Astrocyte of the cerebellum (primary cell): ENCODE measurements at regions not wholly inside any gene's neighbourhood (a gene's known extent, or its start where the extent isn't known, plus 50 kb on each side); places are given as distances from the start of the nearest gene placed in this dataset.

Source experiments
- DNase-seq: peaks from one replicate; pipeline ENCODE4 v3.0.0-alpha.2; 2011; ENCODE audit warnings: low read depth
- H3K4me3 ChIP-seq: 2 replicates; pipeline ENCODE4 v1.5.1; 2011; ENCODE audit warnings: mild to moderate bottlenecking, low read depth, low read length, moderate library complexity
- in situ Hi-C: cut with HindIII; loops from 2 replicates; pipeline ENCODE4 v1.10.0; 2017; ENCODE audit warnings: low sequenced_read_pairs
- TF ChIP-seq, protein P1 (sequence below): IDR thresholded peaks from 2 replicates; pipeline ENCODE4 v1.5.1; 2012; ENCODE audit warnings: low read length, low read depth, moderate library complexity, mild to moderate bottlenecking; ENCODE audit errors: missing control alignments

DNA sequence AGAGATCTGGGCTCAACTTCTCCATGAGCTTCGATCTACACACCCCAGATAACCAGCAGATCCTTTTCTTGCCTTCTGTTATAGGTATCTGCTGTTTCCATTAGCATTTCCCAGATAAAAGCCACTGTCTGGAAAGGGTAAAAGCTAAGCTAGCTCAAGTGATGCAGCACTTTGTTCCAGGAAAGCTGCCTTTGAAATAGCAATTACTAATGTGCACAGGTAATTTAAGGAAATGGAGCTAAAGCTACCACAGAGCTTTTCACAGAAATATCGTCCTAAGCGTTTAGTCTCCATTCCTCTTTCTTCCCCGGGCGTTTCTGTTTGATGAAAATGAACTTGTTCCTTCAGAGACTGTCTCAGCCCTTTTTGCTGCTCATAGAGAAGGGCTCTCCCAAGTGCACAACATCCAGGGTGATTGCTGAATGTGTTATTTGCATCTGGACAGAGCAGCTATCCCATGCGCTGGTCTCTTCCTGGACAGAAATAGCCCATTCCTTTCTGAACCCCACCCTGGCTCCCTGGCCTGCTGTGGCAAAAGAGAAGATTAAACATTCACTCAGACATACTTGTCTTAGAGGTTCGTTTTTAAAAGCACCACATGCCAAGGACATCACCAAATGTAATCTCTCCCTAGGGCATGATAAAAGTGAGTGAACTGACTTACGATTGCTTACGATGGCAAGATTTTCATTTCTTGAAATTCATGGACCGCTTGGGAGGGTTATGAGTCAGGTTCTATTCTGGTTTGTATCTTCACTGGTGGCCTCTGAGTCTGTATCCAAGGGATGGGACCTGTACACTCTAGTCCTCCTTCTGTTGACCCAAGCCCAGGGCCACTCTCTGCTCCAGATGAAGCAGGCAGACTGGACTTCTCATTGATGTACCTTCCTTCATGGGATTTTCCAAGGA lies 429.1 kb upstream of the CDH4 start:
- H3K4me3 ChIP-seq: no peak overlapping the region
- no peak for DNase-seq
- TF ChIP-seq, protein P1, sequence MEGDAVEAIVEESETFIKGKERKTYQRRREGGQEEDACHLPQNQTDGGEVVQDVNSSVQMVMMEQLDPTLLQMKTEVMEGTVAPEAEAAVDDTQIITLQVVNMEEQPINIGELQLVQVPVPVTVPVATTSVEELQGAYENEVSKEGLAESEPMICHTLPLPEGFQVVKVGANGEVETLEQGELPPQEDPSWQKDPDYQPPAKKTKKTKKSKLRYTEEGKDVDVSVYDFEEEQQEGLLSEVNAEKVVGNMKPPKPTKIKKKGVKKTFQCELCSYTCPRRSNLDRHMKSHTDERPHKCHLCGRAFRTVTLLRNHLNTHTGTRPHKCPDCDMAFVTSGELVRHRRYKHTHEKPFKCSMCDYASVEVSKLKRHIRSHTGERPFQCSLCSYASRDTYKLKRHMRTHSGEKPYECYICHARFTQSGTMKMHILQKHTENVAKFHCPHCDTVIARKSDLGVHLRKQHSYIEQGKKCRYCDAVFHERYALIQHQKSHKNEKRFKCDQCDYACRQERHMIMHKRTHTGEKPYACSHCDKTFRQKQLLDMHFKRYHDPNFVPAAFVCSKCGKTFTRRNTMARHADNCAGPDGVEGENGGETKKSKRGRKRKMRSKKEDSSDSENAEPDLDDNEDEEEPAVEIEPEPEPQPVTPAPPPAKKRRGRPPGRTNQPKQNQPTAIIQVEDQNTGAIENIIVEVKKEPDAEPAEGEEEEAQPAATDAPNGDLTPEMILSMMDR: no peak
- in situ Hi-C loops: no loop called here

DNA sequence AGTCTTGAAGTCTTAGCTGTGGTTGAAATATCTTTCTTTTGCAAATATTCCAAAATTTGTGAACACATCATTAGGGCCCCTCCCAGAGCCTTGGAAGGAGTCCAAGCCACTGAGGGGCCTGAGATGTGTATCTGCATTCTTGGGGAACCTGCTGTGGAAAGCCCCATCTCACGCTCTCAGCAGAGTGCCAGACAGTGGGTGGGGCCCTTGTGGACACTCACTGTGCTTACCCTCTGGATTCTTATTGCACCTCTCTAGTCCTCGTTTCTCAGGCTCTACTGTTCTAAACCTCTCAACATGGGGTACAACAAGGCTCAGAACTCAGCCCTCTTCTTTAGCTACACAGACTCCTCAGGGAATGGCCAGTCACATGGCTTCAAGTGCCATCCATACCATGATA lies 416.2 kb upstream of the CDH4 start:
- in situ Hi-C loops: no loop called here
- no peak for DNase-seq
- H3K4me3 ChIP-seq: no peak overlapping the region
- TF ChIP-seq, protein P1: no peak

DNA sequence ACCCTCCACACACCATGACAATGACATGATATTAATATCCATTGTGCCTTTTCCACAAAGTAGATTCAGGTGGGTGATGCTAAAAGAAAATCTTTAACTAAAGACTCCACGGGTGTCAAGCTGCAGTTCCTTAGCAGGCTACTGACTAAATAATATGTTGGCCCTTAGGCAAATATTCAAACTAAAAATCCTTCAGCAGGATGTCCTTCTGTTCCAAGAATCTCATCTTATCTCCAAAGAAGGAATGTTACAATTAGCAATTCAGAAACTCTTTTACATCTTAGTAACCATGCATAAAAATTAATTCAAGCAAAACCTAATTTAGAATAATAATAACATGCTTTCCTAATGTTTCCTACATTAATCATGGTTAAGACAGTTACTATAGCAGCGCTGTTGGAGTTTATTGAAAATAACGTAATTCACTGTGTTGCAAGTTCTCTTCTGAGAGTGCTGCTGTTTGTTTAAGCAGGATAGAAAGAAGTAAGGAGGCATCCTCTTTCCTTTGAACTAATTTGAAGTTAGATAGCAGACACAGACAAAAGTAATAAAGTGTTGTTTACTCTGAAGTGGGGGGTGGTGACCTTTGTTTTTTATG lies 414.8 kb upstream of the CDH4 start:
- in situ Hi-C loops: no loop called here
- DNase-seq: no peak
- TF ChIP-seq, protein P1: no peak
- no peak overlapping the region for H3K4me3 ChIP-seq

DNA sequence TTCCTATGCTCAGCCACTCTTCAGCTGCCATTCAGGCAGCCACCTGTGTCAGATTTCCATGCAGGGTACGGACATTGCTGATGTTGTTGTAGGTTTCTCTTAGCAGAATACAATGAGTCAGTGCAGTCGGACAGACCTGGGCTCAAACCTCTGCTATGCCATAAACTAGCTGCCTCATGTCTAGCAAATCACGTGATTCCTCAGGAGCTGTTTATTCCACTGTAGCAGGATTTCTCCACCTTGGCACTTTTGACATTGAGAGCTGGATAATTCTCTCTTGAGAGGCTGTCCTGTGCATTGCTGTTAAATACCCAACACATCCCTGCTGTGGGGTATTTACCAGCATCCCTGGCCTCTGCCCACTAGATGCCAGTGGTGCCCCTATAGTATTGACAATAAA lies 413.8 kb upstream of the CDH4 start:
- in situ Hi-C loops: no loop called here
- no peak for DNase-seq
- TF ChIP-seq, protein P1: no peak
- H3K4me3 ChIP-seq: no peak overlapping the region

DNA sequence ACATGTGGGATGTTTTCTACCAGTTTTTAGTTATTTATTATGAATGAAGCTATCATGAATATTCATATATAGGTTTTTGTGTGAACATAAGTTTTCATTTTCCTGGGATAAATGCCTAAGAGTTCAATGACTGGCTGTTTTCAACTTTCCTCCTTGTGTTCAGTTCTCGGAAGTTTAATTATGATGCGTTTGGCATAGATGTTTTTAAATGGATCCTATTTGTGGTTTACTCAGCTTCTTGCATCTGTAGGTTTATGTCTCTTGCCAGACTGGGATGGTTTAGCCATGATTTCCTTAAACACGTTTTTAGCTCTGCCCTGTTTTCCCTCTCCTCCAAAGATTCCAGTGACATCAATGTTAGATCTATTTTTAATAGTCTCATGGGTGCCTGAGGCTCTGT lies 411.1 kb upstream of the CDH4 start:
- TF ChIP-seq, protein P1: no peak
- no peak for DNase-seq
- no peak overlapping the region for H3K4me3 ChIP-seq
- in situ Hi-C loops: no loop called here

DNA sequence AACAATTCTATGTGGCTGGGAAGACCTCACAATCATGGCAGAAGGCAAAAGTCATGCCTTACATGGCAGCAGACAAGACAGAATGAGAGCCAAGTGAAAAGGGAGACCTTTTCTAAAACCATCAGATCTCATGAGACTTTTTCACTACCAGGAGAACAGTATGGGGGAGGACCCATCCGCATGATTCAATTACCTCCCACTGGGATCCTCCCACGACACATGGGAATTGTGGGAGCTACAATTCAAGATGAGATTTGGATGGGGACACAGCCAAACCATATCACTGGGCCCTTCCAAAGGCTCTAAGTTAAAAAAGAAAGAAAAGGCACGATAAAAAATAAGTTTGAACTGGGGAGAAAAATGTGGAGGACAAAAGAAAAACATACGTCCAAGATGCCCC lies 406.9 kb upstream of the CDH4 start:
- TF ChIP-seq, protein P1: no peak
- in situ Hi-C loops: no loop called here
- H3K4me3 ChIP-seq: no peak overlapping the region
- no peak for DNase-seq
